Stimulated activated CD8-positive, alpha-beta memory T cell treated with anti-CD3 and anti-CD28 coated beads, Interleukin-12 subunit alpha, Interleukin-12 subunit beta, amount 100 ng/mL, for 4 hours (primary cell): ENCODE measurements at regions not wholly inside any gene's neighbourhood (a gene's known extent, or its start where the extent isn't known, plus 50 kb on each side); places are given as distances from the start of the nearest gene placed in this dataset.

ENCODE experiments used
- DNase-seq: peaks from one replicate; pipeline ENCODE4 v3.0.0-alpha.2; 2020; ENCODE audit warnings: low read depth

GRCh38 chr12:68559246-68559645 is 51.5 kb upstream of the RAP1B start:
- DNase-seq, result no peak

GRCh38 chr12:68559984-68560850 is 50.5 kb upstream of the RAP1B start:
- no peak for DNase-seq

GRCh38 chr12:68560851-68561422 is 49.8 kb upstream of the RAP1B start:
- DNase-seq, result no peak
